Pons (tissue), 1 donor: ENCODE measurements at regions not wholly inside any gene's neighbourhood (a gene's known extent, or its start where the extent isn't known, plus 50 kb on each side); places are given as distances from the start of the nearest gene placed in this dataset.

Source experiments
- DNase-seq: peaks from one replicate; pipeline ENCODE4 v3.0.0-alpha.2; 2016; ENCODE audit warnings: low spot score

DNA sequence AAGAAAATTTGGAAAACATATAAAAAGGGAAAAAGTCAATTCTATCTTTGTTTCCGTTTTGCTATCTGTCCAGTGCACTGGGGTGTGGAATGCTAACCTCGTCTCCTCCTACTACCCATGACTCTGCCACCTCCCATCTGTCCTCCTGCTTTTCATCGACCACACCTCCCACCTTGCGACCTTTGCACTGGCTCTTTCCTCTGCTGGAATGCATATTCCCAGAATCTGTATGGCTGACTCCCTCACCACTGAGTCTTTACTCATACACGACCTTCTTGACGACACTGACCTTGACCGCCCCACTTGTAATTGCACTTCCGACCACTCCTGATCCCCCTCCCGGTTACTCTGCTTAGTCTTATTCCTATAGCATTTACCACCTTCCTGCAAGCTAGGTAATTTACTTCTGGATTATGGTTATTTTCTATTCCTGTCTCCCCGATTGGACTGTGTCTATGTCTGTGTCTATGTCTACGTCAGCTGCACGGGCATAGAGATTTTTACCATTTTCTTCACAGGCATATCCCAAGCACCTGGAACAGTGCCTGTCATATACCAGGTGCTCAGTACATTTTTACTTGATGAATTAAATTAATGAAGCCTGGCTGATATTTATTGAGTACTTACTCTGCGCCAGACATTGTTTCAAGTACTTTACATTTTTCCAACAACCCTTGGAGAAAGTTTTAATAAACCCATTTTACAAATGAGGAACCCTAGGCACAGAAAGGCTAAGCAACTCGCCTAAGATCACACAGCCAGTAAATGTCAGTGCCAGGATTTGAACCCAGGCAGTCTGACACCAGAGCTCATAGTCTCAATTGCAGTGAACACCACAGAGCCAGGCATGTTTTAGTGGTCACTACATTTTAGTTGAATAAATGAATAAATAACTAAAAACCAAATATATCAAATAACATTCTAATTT, 54.0 kb upstream of the SLC22A11 start:
- DNase-seq, result no peak

DNA sequence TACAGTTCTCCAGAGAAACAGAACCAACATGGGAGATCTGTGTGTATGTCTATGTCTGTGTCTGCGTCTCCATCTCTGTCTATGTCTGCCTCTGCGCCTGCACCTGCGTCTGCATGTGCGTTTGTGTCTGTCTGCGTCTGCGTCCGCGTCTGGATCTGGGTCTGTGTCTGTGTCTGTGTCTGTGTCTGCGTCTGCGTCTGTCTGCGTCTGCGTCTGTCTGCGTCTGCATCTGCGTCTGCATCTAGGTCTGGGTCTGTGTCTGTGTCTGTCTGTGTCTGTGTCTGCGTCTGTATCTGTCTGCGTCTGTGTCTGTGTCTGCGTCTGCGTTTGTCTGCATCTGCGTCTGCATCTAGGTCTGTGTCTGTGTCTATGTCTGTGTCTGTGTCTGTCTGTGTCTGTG, 53.1 kb upstream of the SLC22A11 start:
- DNase-seq, result no peak

DNA sequence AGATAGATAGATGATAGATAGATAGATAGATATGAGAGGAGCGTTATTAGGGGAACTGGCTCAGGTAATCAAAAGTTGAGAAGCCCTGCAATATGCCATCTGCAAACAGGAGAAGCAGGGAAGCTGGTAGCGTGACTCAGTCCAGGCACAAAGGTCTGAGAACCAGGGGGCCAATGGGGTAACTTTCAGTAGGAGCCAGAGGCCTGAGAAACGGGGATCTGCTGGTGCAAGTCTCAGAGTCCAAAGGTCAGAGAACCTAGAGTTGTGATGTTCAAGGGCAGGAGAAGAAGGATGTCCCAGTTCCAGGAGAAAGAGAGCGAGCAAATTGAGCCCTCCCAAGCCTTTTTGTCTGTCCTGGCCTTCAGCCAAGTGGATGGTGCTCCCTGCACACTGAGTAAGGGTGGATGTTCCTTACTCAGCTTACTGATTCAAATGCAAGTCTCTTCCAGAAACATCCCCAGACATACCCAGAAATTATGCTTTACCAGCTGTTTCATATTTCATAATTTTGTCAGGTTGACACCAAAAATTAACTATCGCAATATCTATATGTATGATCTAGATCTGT, 52.5 kb upstream of the SLC22A11 start:
- no peak for DNase-seq

DNA sequence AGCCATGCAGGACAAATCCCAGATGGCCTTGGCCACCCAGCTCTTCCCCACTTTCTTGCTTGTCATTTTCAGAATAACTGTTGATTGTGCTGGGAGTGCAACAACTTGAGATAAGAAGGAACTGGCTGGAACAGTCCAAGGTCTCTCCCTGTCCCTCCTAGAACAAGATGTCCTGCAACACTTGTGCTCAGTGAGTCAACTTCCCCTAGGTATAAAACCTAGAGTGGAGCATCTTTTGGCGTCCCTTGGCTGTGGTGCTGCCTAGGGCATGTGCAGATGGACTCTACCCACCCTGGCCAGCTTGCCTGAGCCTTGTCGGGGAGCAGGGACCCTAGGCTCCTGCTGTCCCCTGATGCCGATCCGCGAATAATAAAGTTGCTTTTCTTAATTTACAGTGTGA, 50.7 kb upstream of the SLC22A11 start:
- no peak for DNase-seq
